Stomach (tissue), 8 donors: ENCODE measurements at regions not wholly inside any gene's neighbourhood (a gene's known extent, or its start where the extent isn't known, plus 50 kb on each side); places are given as distances from the start of the nearest gene placed in this dataset.

ENCODE experiments used
- DNase-seq, 2 donors: peaks; one replicate each; pipeline versions ENCODE4 v3.0.0 to v3.0.0-alpha.2; 2013 to 2019
- H3K27ac ChIP-seq, 5 donors: fragments of 200-600 bp in 4 of 5; sonication (generic) in 4 of 5; one replicate each; pipeline ENCODE4 v1.5.1; 2013 to 2019; ENCODE audit warnings: mild to moderate bottlenecking in 1 of 5, moderate library complexity in 1 of 5
- H3K27me3 ChIP-seq, 3 donors: fragments of 200-600 bp; sonication (generic); one replicate each; pipeline ENCODE4 v1.5.1; 2017 to 2019; ENCODE audit warnings: mixed run types in 1 of 3
- H3K36me3 ChIP-seq, 4 donors: fragments of 200-600 bp; sonication (generic); 1 replicate in 3 of 4; 2 replicates in 1 of 4; pipeline ENCODE4 v1.5.1; 2016 to 2019
- H3K4me1 ChIP-seq, 4 donors: fragments of 200-600 bp; sonication (generic); one replicate each; pipeline ENCODE4 v1.5.1; 2016 to 2019
- H3K4me3 ChIP-seq, 4 donors: fragments of 200-600 bp; sonication (generic) in 3 of 4; one replicate each; pipeline ENCODE4 v1.5.1; 2016 to 2019; ENCODE audit warnings: mild to moderate bottlenecking in 1 of 4
- H3K9me3 ChIP-seq, 4 donors: fragments of 200-600 bp; sonication (generic); one replicate each; pipeline ENCODE4 v1.5.1; 2016 to 2019
- CTCF ChIP-seq, 7 experiments: fragments of 450-650 bp in 4 of 7; fragments of 200-600 bp in 3 of 7; sonication (generic) in 3 of 7; IDR thresholded peaks; one replicate each; pipeline ENCODE4 v1.5.1; 2016 to 2019; ENCODE audit warnings: antibody characterized with exemption in 7 of 7, control low read depth in 2 of 7, mild to moderate bottlenecking in 1 of 7
- EP300 ChIP-seq: sonication (generic); formaldehyde crosslinking; IDR thresholded peaks from one replicate; pipeline ENCODE4 v1.6.1; 2017; ENCODE audit warnings: antibody characterized with exemption
- POLR2A ChIP-seq, 4 donors: fragments of 450-650 bp; IDR thresholded peaks; one replicate each; pipeline ENCODE4 v1.6.1; 2016; ENCODE audit warnings: antibody characterized with exemption in 4 of 4, control low read depth in 2 of 4, mild to moderate bottlenecking in 1 of 4, moderate library complexity in 1 of 4
- POLR2AphosphoS5 ChIP-seq, 3 donors: sonication (generic); formaldehyde crosslinking; IDR thresholded peaks; one replicate each; pipeline ENCODE4 v1.6.1; 2016; ENCODE audit warnings: antibody characterized with exemption in 3 of 3
- WGBS, 5 donors: extraction: QIAGEN DNeasy Blood & Tissue Kit in 3 of 5; methylation state at CpG; one replicate each; pipeline versions ENCODE4 v1.1.5 to v1.1.7; 2013 to 2018; 5-methylcytosine and 5-hydroxymethylcytosine counted together
- intact Hi-C: fragments of 100-400 bp; cut with DNase I; formaldehyde crosslinking; loops from one replicate; pipeline ENCODE4 v1.15.1; 2023; ENCODE audit warnings: low total_unique reads
- donor health status: healthy with polysubstance abuse.
- donor health status: Bipolar disorder and iron deficiency.
- donor health status: healthy.

GRCh38 chr3:45277636-45278035, 51.5 kb upstream of the TMEM158 start:
- TF ChIP-seq EP300 (no peak), CTCF (IDR thresholded peaks at IDR 0.05) (no peak), POLR2AphosphoS5 (IDR thresholded peaks at IDR 0.05) (no peak), POLR2A (IDR thresholded peaks at IDR 0.05) (no peak)
- Histone ChIP-seq H3K4me3 (no peak overlapping the region), H3K27me3 (peaks cover 0 to 17% (median 0%) of the 10 kb centered on the region in 3 donors), H3K4me1 (no peaks in the 10 kb centered on the region), H3K27ac (no peak overlapping the region), H3K9me3 (peaks cover 0 to 37% (median 21%) of the 10 kb centered on the region in 4 donors), H3K36me3 (no peaks in the 10 kb centered on the region)
- intact Hi-C loops: no loop called here
- DNase-seq: no peak

- intact Hi-C loops: no loop called here
- TF ChIP-seq POLR2A (IDR thresholded peaks at IDR 0.05): no peak
- TF ChIP-seq EP300: no peak
- no peak for TF ChIP-seq POLR2AphosphoS5 (IDR thresholded peaks at IDR 0.05)
- TF ChIP-seq CTCF (IDR thresholded peaks at IDR 0.05): no peak
- H3K4me1 ChIP-seq: no peaks in the 10 kb centered on the region
- no peak overlapping the region for H3K4me3 ChIP-seq
- peaks cover 0 to 37% (median 21%) of the 10 kb centered on the region in 4 donors for H3K9me3 ChIP-seq
- H3K27ac ChIP-seq: no peak overlapping the region
- peaks cover 0 to 4% (median 0%) of the 10 kb centered on the region in 3 donors for H3K27me3 ChIP-seq
- no peak for DNase-seq
- WGBS, 5 donors: 62 to 84% (median 79%) methylated on average over 1 of the region's 1 CpG
- H3K36me3 ChIP-seq: no peaks in the 10 kb centered on the region
Observed at GRCh38 chr3:45280232-45280631, 54.1 kb upstream of the TMEM158 start.

- H3K4me1 ChIP-seq: no peaks in the 10 kb centered on the region
- peaks cover 0 to 37% (median 21%) of the 10 kb centered on the region in 4 donors for H3K9me3 ChIP-seq
- TF ChIP-seq POLR2AphosphoS5 (IDR thresholded peaks at IDR 0.05) (no peak), POLR2A (IDR thresholded peaks at IDR 0.05) (no peak), CTCF (IDR thresholded peaks at IDR 0.05) (no peak), EP300 (no peak)
- intact Hi-C loops: no loop called here
- no peak overlapping the region for H3K4me3 ChIP-seq
- no peaks in the 10 kb centered on the region for H3K36me3 ChIP-seq
- peaks cover 0 to 5% (median 0%) of the 10 kb centered on the region in 3 donors for H3K27me3 ChIP-seq
- H3K27ac ChIP-seq: no peak overlapping the region
- no peak for DNase-seq
Observed at GRCh38 chr3:45280971-45281370, 54.9 kb upstream of the TMEM158 start.

GRCh38 chr3:45283471-45283870, 57.4 kb upstream of the TMEM158 start:
- Histone ChIP-seq H3K36me3 (no peaks in the 10 kb centered on the region), H3K27ac (no peak overlapping the region), H3K27me3 (peaks cover 0 to 7% (median 0%) of the 10 kb centered on the region in 3 donors), H3K9me3 (peaks cover 0 to 19% (median 9%) of the 10 kb centered on the region in 4 donors), H3K4me3 (no peak overlapping the region), H3K4me1 (no peaks in the 10 kb centered on the region)
- no peak for DNase-seq
- TF ChIP-seq EP300 (no peak), CTCF (IDR thresholded peaks at IDR 0.05) (no peak), POLR2A (IDR thresholded peaks at IDR 0.05) (no peak), POLR2AphosphoS5 (IDR thresholded peaks at IDR 0.05) (no peak)
- 76 to 90% (median 84%) methylated on average over 2 of the region's 2 CpGs for WGBS, 5 donors
- intact Hi-C loops: no loop called here
